GM12878 (cell line): ENCODE measurements at regions not wholly inside any gene's neighbourhood (a gene's known extent, or its start where the extent isn't known, plus 50 kb on each side); places are given as distances from the start of the nearest gene placed in this dataset.

Experiments used
- ATAC-seq: fragments of 200-7000 bp; cut with Tn5 transposase; 3 replicates; pipeline ENCODE4 v1.9.1; 2020; ENCODE audit warnings: mild to moderate bottlenecking, moderate library complexity
- BruUV-seq: library from RNA; stranded (reverse); fragments of 400-500 nt; replicated peaks from 2 replicates; lab custom pipeline; 2021; lab: Mats Ljungman, UMichigan
- CTCF ChIA-PET: fragments of 300-600 bp; sonication (Branson Sonifier 250); formaldehyde crosslinking; extraction: SDS; loops from one replicate; lab custom pipeline; 2021; ENCODE audit warnings: inconsistent platforms; lab: Yijun Ruan, JAX
- POLR2A ChIA-PET: fragments of 350-600 bp; formaldehyde crosslinking; extraction: SDS; loops from one replicate; lab custom pipeline; 2021; ENCODE audit warnings: inconsistent platforms; lab: Charles Lee
- RAD21 ChIA-PET: fragments of 300-600 bp; sonication (Branson Sonifier 250); formaldehyde crosslinking; loops from one replicate; lab custom pipeline; 2023; ENCODE audit warnings: antibody characterized with exemption; ENCODE audit not compliant: unreplicated experiment; lab: Charles Lee
- SMC1A ChIA-PET: fragments of 300-600 bp; sonication (Branson Sonifier 250); formaldehyde crosslinking; loops from one replicate; lab custom pipeline; 2023; ENCODE audit not compliant: unreplicated experiment, uncharacterized antibody; lab: Charles Lee
- DNase-seq: peaks from one replicate; pipeline ENCODE4 v3.0.0-alpha.2; 2011; ENCODE audit warnings: low read depth, low spot score
- FAIRE-seq: peaks from 3 replicates; lab custom pipeline; 2011; peaks lifted over from hg19 to GRCh38; lab: Jason Lieb, UNC
- H2AFZ ChIP-seq: 2 replicates; pipeline ENCODE4 v1.6.0; 2011; ENCODE audit warnings: low read depth, low read length, control low read depth; ENCODE audit not compliant: control insufficient read depth
- H3K27ac ChIP-seq: 2 replicates; pipeline ENCODE4 v1.5.1; 2011; ENCODE audit warnings: control low read depth; ENCODE audit not compliant: control insufficient read depth, insufficient read depth
- H3K27me3 ChIP-seq, 2 experiments: replicated peaks in 1 of 2; 2 replicates each; pipeline versions ENCODE4 v1.6.0 to v1.6.1; 2011; ENCODE audit warnings: low read length in 1 of 2; ENCODE audit not compliant: control insufficient read depth in 2 of 2, insufficient read depth in 2 of 2
- H3K36me3 ChIP-seq, 2 experiments: 2 replicates each; pipeline ENCODE4 v1.5.1; 2011; ENCODE audit warnings: low read length in 1 of 2; ENCODE audit not compliant: control insufficient read depth in 2 of 2, insufficient read depth in 2 of 2
- H3K4me1 ChIP-seq: 2 replicates; pipeline ENCODE4 v1.6.1; 2011; ENCODE audit warnings: mild to moderate bottlenecking, low read length, moderate library complexity, mixed read lengths; ENCODE audit not compliant: control insufficient read depth, insufficient read depth
- H3K4me2 ChIP-seq: 2 replicates; pipeline ENCODE4 v1.6.0; 2011; ENCODE audit warnings: control low read depth; ENCODE audit not compliant: control insufficient read depth, insufficient read depth
- H3K4me3 ChIP-seq: fragments of 200-600 bp; sonication (generic); 2 replicates; pipeline ENCODE4 v1.5.1; 2016
- H3K79me2 ChIP-seq: 2 replicates; pipeline ENCODE4 v1.6.0; 2011; ENCODE audit warnings: low read length; ENCODE audit not compliant: control insufficient read depth, insufficient read depth
- H3K9ac ChIP-seq: 2 replicates; pipeline ENCODE4 v1.8.0; 2011; ENCODE audit warnings: low read length, control low read depth, mixed read lengths; ENCODE audit not compliant: control insufficient read depth, insufficient read depth
- H3K9me3 ChIP-seq: replicated peaks from 3 replicates; pipeline ENCODE4 v1.5.1; 2011; ENCODE audit warnings: mild to moderate bottlenecking, low read length; ENCODE audit not compliant: control insufficient read depth, insufficient read depth
- H4K20me1 ChIP-seq: 2 replicates; pipeline ENCODE4 v1.6.0; 2011; ENCODE audit not compliant: control insufficient read depth, insufficient read depth
- BCL11A ChIP-seq: IDR thresholded peaks from 2 replicates; pipeline ENCODE4 v1.6.1; 2011; ENCODE audit warnings: low read depth, low read length
- E4F1 ChIP-seq: fragments of 450-650 bp; IDR thresholded peaks from 2 replicates; pipeline ENCODE4 v1.6.1; 2018; ENCODE audit warnings: borderline replicate concordance, mild to moderate bottlenecking; ENCODE audit not compliant: partially characterized antibody
- ESRRA ChIP-seq: IDR thresholded peaks from 2 replicates; pipeline ENCODE4 v1.6.1; 2012; ENCODE audit warnings: mild to moderate bottlenecking, low read length, improper control_type of control experiment
- IKZF2 ChIP-seq, 2 experiments: fragments of 450-650 bp; IDR thresholded peaks; 2 replicates each; pipeline ENCODE4 v1.6.1; 2017; ENCODE audit warnings: mild to moderate bottlenecking in 2 of 2, moderate library complexity in 2 of 2
- MAX ChIP-seq: IDR thresholded peaks from 2 replicates; pipeline ENCODE4 v1.6.1; 2012; ENCODE audit warnings: low read depth, low read length, improper control_type of control experiment
- NRF1 ChIP-seq: conservative IDR thresholded peaks from 2 replicates; pipeline ENCODE4 v1.6.1; 2011; ENCODE audit warnings: mild to moderate bottlenecking, low read depth, low read length, improper control_type of control experiment
- POLR2A ChIP-seq: IDR thresholded peaks from 2 replicates; pipeline ENCODE4 v1.6.1; 2011; ENCODE audit warnings: low read depth, mild to moderate bottlenecking, low read length
- RAD51 ChIP-seq: fragments of 450-650 bp; IDR thresholded peaks from 2 replicates; pipeline ENCODE4 v1.6.1; 2016; ENCODE audit warnings: moderate library complexity, mild to moderate bottlenecking, inconsistent platforms
- RB1 ChIP-seq: fragments of 450-650 bp; formaldehyde crosslinking; IDR thresholded peaks from 2 replicates; pipeline ENCODE4 v1.6.1; 2017; ENCODE audit warnings: mild to moderate bottlenecking, borderline replicate concordance
- RBBP5 ChIP-seq: fragments of 200-600 bp; sonication (generic); conservative IDR thresholded peaks from 2 replicates; pipeline ENCODE4 v1.6.1; 2016
- RELA ChIP-seq: fragments of 450-650 bp; IDR thresholded peaks from 2 replicates; pipeline ENCODE4 v1.8.0; 2014; ENCODE audit warnings: borderline replicate concordance; ENCODE audit not compliant: partially characterized antibody
- RFX5 ChIP-seq: IDR thresholded peaks from 2 replicates; pipeline ENCODE4 v1.6.1; 2011; ENCODE audit warnings: low read depth, low read length, improper control_type of control experiment
- SIX5 ChIP-seq: IDR thresholded peaks from 2 replicates; pipeline ENCODE4 v1.6.1; 2011; ENCODE audit warnings: mild to moderate bottlenecking, low read depth, low read length, moderate library complexity; ENCODE audit not compliant: severe bottlenecking
- SMC3 ChIP-seq: IDR thresholded peaks from 2 replicates; pipeline ENCODE4 v1.6.1; 2011; ENCODE audit warnings: low read length, improper control_type of control experiment, borderline replicate concordance
- SREBF1 ChIP-seq: IDR thresholded peaks from 2 replicates; pipeline ENCODE4 v1.6.1; 2012; ENCODE audit warnings: mild to moderate bottlenecking, low read length
- ZBTB11 ChIP-seq: fragments of 450-650 bp; formaldehyde crosslinking; IDR thresholded peaks from 2 replicates; pipeline ENCODE4 v1.5.0; 2022; ENCODE audit warnings: mild to moderate bottlenecking, missing genetic modification characterization
- ZNF207 ChIP-seq: fragments of 450-650 bp; IDR thresholded peaks from 2 replicates; pipeline ENCODE4 v1.6.1; 2014; ENCODE audit warnings: antibody characterized with exemption, mild to moderate bottlenecking, borderline replicate concordance
- WGBS: methylation state at CpG from one replicate; pipeline ENCODE4 v1.1.6; 2016; ENCODE audit warnings: low lambda C conversion rate; ENCODE audit not compliant: insufficient replicate concordance, insufficient coverage; ENCODE audit errors: missing lambda C conversion rate; 5-methylcytosine and 5-hydroxymethylcytosine counted together
- in situ Hi-C: fragments of 300-500 bp; cut with MboI; formaldehyde crosslinking; loops from 9 replicates; pipeline ENCODE4 v1.14.3; 2018; ENCODE audit warnings: mixed read lengths
- intact Hi-C: fragments of 100-400 bp; cut with micrococcal nuclease; formaldehyde crosslinking; loops from one replicate; pipeline ENCODE4 v1.14.2; 2022; ENCODE audit not compliant: unreplicated experiment

GRCh38 chr13:30037306-30037705 is 186.9 kb upstream of the UBL3 start:
- Histone ChIP-seq H3K4me3 (no peak overlapping the region), H3K9me3 (no peaks in the 10 kb centered on the region; the same call in 2 of the 3 replicates), H4K20me1 (no peaks in the 10 kb centered on the region), H3K4me1 (no peaks in the 10 kb centered on the region), H3K9ac (no peak overlapping the region), H3K36me3 (no peaks in the 10 kb centered on the region), H3K27me3 (peaks cover 2 to 5% of the 10 kb centered on the region in 2 experiments; a peak in 1 of 4 replicates), H3K79me2 (no peaks in the 10 kb centered on the region), H3K4me2 (no peak overlapping the region), H3K27ac (no peak overlapping the region), H2AFZ (no peak overlapping the region)
- CTCF ChIA-PET, result no interaction called here
- in situ Hi-C loops (no loop called here), intact Hi-C loops (no loop called here)
- 41% methylated on average over 6 of the region's 6 CpGs for WGBS
- BruUV-seq, result no TSS peak
- no peak for ATAC-seq
- no peak for FAIRE-seq
- no peak for TF ChIP-seq RELA
- no peak for TF ChIP-seq IKZF2 (IDR thresholded peaks at IDR 0.05)
- TF ChIP-seq ZNF207, result no peak
- TF ChIP-seq SREBF1, result no peak
- no peak for TF ChIP-seq ESRRA
- no peak for TF ChIP-seq ZBTB11 (CRISPR knock-in tag)
- no peak for TF ChIP-seq RB1
- TF ChIP-seq SMC3, result no peak
- TF ChIP-seq RFX5, result no peak
- no peak for TF ChIP-seq RAD51
- TF ChIP-seq MAX, result no peak
- no peak for TF ChIP-seq SIX5
- no peak for TF ChIP-seq E4F1
- no peak for TF ChIP-seq RBBP5
- no peak for TF ChIP-seq POLR2A
- TF ChIP-seq NRF1, result no peak
- no peak for TF ChIP-seq BCL11A
- RAD21 ChIA-PET, result no interaction called here
- DNase-seq, result no peak
- SMC1A ChIA-PET, result no interaction called here
- POLR2A ChIA-PET, result no interaction called here
